B cell (primary cell): ENCODE measurements at regions not wholly inside any gene's neighbourhood (a gene's known extent, or its start where the extent isn't known, plus 50 kb on each side); places are given as distances from the start of the nearest gene placed in this dataset.

Experiments used
- ATAC-seq: fragments of 200-7000 bp; cut with Tn5 transposase; one replicate; pipeline ENCODE4 v1.10.0; 2021; ENCODE audit warnings: low read depth, mild to moderate bottlenecking, moderate number of reproducible peaks, moderate library complexity
- CTCF ChIA-PET: fragments of 350-600 bp; sonication (Branson Sonifier 250); formaldehyde crosslinking; loops from one replicate; lab custom pipeline; 2021; ENCODE audit warnings: antibody characterized with exemption, inconsistent platforms; lab: Charles Lee
- POLR2A ChIA-PET: fragments of 350-600 bp; sonication (Branson Sonifier 250); formaldehyde crosslinking; loops from one replicate; lab custom pipeline; 2021; ENCODE audit warnings: antibody characterized with exemption; lab: Charles Lee
- DNase-seq: peaks from one replicate; pipeline ENCODE4 v3.0.0; 2013
- H2AFZ ChIP-seq: 2 replicates; pipeline ENCODE4 v1.6.1; 2012; ENCODE audit warnings: mild to moderate bottlenecking, low read depth, low read length; ENCODE audit not compliant: insufficient read depth, poor library complexity, severe bottlenecking
- H3K27ac ChIP-seq, 2 donors: 1 replicate in 1 of 2; 2 replicates in 1 of 2; pipeline ENCODE4 v1.5.1; 2012 to 2013; ENCODE audit warnings: low read length in 2 of 2, mild to moderate bottlenecking in 2 of 2, moderate library complexity in 1 of 2
- H3K27me3 ChIP-seq, 4 experiments: fragments of 200-600 bp in 1 of 4; sonication (generic) in 1 of 4; replicated peaks in 1 of 4; 1 replicate in 2 of 4; 2 replicates in 2 of 4; pipeline versions ENCODE4 v1.6.1 to v1.7.0; 2013 to 2016; ENCODE audit warnings: low read length in 3 of 4, mild to moderate bottlenecking in 2 of 4, mixed read lengths in 1 of 4, moderate library complexity in 1 of 4; ENCODE audit not compliant: insufficient read depth in 4 of 4, control insufficient read depth in 3 of 4; ENCODE audit errors: control extremely low read depth in 1 of 4
- H3K36me3 ChIP-seq, 2 experiments: replicated peaks in 1 of 2; 1 replicate in 1 of 2; 2 replicates in 1 of 2; pipeline versions ENCODE4 v1.6.1 to v1.7.1; 2013; ENCODE audit warnings: low read length in 1 of 2; ENCODE audit not compliant: insufficient read depth in 2 of 2, control insufficient read depth in 1 of 2; ENCODE audit errors: control extremely low read depth in 1 of 2, extremely low read depth in 1 of 2
- H3K4me1 ChIP-seq, 2 donors: fragments of 200-600 bp in 1 of 2; sonication (generic) in 1 of 2; 1 replicate in 1 of 2; 2 replicates in 1 of 2; pipeline versions ENCODE4 v1.5.1 to v1.6.1; 2013 to 2017; ENCODE audit warnings: low read length in 2 of 2; ENCODE audit not compliant: control insufficient read depth in 2 of 2, insufficient read depth in 2 of 2
- H3K4me2 ChIP-seq: replicated peaks from 2 replicates; pipeline ENCODE3; 2012; ENCODE audit warnings: mild to moderate bottlenecking, low read depth, low read length; ENCODE audit not compliant: poor library complexity, severe bottlenecking
- H3K4me3 ChIP-seq, 5 experiments: fragments of 200-600 bp in 1 of 5; sonication (generic) in 1 of 5; 1 replicate in 3 of 5; 2 replicates in 2 of 5; pipeline versions ENCODE4 v1.5.1 to v1.7.0; 2011 to 2016; ENCODE audit warnings: low read length in 4 of 5, mild to moderate bottlenecking in 4 of 5, low read depth in 2 of 5, control low read depth in 1 of 5, moderate library complexity in 1 of 5; ENCODE audit not compliant: insufficient read depth in 1 of 5; ENCODE audit errors: control extremely low read depth in 1 of 5, extremely low read depth in 1 of 5
- H3K79me2 ChIP-seq: fragments of 200-600 bp; sonication (generic); one replicate; pipeline ENCODE4 v1.6.0; 2016; ENCODE audit warnings: low read length; ENCODE audit not compliant: control insufficient read depth, insufficient read depth
- H3K9ac ChIP-seq: fragments of 200-600 bp; sonication (generic); 2 replicates; pipeline ENCODE4 v1.6.1; 2017; ENCODE audit warnings: mild to moderate bottlenecking, low read length, moderate library complexity
- H3K9me3 ChIP-seq, 3 donors: one replicate each; pipeline versions ENCODE4 v1.6.1 to v1.7.1; 2013; ENCODE audit warnings: low read length in 2 of 3; ENCODE audit not compliant: control insufficient read depth in 2 of 3, insufficient read depth in 1 of 3; ENCODE audit errors: control extremely low read depth in 1 of 3
- H4K20me1 ChIP-seq: 2 replicates; pipeline ENCODE4 v1.6.0; 2012; ENCODE audit warnings: mild to moderate bottlenecking, low read length; ENCODE audit not compliant: insufficient read depth, control insufficient read depth, poor library complexity, severe bottlenecking
- H3K27ac Mint-ChIP-seq: one replicate; pipeline ENCODE4 v1.8.0; 2021; ENCODE audit warnings: mixed read lengths
- H3K27me3 Mint-ChIP-seq: one replicate; pipeline ENCODE4 v1.8.0; 2021; ENCODE audit warnings: mixed read lengths
- H3K4me1 Mint-ChIP-seq: one replicate; pipeline ENCODE4 v1.8.0; 2021; ENCODE audit warnings: mixed read lengths
- H3K4me3 Mint-ChIP-seq: one replicate; pipeline ENCODE4 v1.8.0; 2021; ENCODE audit warnings: mixed read lengths
- H3K9me3 Mint-ChIP-seq: one replicate; pipeline ENCODE4 v1.8.0; 2022; ENCODE audit warnings: mixed read lengths; ENCODE audit not compliant: insufficient read depth
- EZH2 ChIP-seq: IDR thresholded peaks from 2 replicates; pipeline ENCODE4 v1.6.1; 2012; ENCODE audit warnings: borderline replicate concordance, low read depth, mild to moderate bottlenecking, moderate library complexity, low read length; ENCODE audit not compliant: insufficient read depth, poor library complexity, severe bottlenecking
- WGBS: methylation state at CpG from one replicate; pipeline ENCODE4 v1.1.5; 2013; ENCODE audit warnings: missing lambda C conversion rate; ENCODE audit not compliant: insufficient coverage; 5-methylcytosine and 5-hydroxymethylcytosine counted together
- intact Hi-C: fragments of 100-400 bp; cut with micrococcal nuclease; formaldehyde crosslinking; loops from one replicate; pipeline ENCODE4 v1.10.0; 2022
- TF ChIP-seq, protein P1 (sequence below): fragments of 200-600 bp; IDR thresholded peaks from one replicate; pipeline ENCODE4 v1.8.0; 2022; ENCODE audit warnings: antibody characterized with exemption, mild to moderate bottlenecking

DNA sequence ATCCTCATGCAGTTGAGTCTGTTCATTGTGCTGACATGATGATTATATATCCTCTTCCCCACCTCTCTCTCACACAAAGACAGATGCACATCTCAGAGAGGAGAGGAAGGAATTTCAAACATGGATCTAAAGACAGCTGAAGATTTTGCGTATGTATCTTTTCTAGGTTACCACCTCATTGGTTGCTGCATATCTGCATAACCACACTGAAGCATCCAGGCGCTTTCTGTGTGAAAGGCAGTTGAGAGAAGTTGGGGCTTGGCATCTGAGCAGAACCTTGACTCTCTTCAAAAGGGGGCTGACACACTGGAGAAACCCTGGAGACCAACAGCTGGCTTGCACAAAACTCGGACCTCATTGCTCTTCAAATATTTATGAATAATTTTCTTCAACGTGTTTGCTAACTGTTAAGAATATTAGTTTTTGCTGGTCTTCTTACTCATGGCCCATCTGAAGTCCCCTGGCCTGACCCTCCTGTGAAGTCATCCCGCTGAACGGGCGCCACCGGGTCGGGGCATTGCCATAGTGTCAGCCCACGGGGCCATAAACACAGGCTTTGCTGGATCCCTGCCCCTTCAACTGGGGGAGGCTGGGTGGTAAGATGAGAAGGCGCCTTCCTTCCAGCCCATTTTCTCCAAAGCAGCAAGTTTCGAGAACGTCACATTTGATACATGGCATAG lies 593.2 kb upstream of the CLINT1 start:
- no peaks in the 10 kb centered on the region for H3K79me2 ChIP-seq
- H3K27ac ChIP-seq = no peak overlapping the region
- 100% methylated on average over 3 of the region's 13 CpGs for WGBS
- no peaks in the 10 kb centered on the region for H3K4me1 ChIP-seq
- ATAC-seq = no peak
- H3K27me3 ChIP-seq = no peaks in the 10 kb centered on the region
- Mint-ChIP-seq H3K4me3 (no peak overlapping the region), H3K27ac (no peak overlapping the region), H3K27me3 (no peaks in the 10 kb centered on the region), H3K9me3 (no peaks in the 10 kb centered on the region), H3K4me1 (no peaks in the 10 kb centered on the region)
- CTCF ChIA-PET = interaction anchor here (1.0 kb wide), 1 partner anchor 655 kb away, joined by 3 read pairs; no protein-coding TSS in a partner anchor
- POLR2A ChIA-PET = no interaction called here
- no peaks in the 10 kb centered on the region for H4K20me1 ChIP-seq
- intact Hi-C loops = no loop called here
- no peak overlapping the region for H3K9ac ChIP-seq
- DNase-seq = no peak
- H3K4me3 ChIP-seq = no peak overlapping the region
- TF ChIP-seq EZH2 = no peak
- TF ChIP-seq, protein P1, sequence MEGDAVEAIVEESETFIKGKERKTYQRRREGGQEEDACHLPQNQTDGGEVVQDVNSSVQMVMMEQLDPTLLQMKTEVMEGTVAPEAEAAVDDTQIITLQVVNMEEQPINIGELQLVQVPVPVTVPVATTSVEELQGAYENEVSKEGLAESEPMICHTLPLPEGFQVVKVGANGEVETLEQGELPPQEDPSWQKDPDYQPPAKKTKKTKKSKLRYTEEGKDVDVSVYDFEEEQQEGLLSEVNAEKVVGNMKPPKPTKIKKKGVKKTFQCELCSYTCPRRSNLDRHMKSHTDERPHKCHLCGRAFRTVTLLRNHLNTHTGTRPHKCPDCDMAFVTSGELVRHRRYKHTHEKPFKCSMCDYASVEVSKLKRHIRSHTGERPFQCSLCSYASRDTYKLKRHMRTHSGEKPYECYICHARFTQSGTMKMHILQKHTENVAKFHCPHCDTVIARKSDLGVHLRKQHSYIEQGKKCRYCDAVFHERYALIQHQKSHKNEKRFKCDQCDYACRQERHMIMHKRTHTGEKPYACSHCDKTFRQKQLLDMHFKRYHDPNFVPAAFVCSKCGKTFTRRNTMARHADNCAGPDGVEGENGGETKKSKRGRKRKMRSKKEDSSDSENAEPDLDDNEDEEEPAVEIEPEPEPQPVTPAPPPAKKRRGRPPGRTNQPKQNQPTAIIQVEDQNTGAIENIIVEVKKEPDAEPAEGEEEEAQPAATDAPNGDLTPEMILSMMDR = no peak
- H2AFZ ChIP-seq = no peak overlapping the region
- H3K9me3 ChIP-seq = no peaks in the 10 kb centered on the region
- no peak overlapping the region for H3K4me2 ChIP-seq
- no peaks in the 10 kb centered on the region for H3K36me3 ChIP-seq

DNA sequence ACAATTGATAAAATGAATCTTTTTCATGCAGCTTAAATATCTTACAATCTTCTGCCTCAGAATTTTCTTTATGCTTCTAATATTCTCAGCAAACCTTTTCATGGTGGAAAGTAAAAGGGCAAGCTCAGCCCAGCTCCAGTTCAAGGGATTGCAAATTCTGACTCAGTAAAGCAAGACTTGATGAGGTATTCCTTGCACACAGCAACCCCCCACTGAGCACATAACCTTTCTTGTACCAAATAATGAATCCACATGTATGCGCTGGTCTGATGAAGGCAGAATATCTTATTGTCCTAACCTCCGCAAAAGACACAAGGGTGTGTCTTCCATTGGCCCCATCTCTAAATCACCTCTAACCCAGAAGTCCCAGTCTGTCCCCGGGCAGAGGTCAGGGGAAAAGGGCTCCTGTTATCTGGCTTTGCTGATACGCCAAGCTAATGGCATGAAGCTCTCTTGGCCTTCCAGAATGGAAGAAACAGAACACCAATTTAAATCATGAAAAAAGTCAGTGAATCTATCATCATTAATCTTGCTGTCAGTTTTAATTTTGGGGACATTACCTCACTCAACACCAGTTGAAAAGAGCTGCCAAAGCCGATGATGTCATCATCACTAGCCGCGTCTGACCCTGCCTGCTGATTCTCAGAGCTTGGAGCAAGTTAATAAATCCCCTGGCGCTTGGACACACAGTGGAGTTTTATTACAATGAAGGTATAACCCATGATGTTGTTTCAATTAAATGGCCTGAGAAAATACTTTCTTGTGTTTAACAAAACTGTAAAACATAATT lies 592.5 kb upstream of the CLINT1 start:
- H3K4me3 Mint-ChIP-seq = no peak overlapping the region
- intact Hi-C loops = no loop called here
- DNase-seq = no peak
- H3K27me3 Mint-ChIP-seq = no peaks in the 10 kb centered on the region
- H3K9me3 Mint-ChIP-seq = no peaks in the 10 kb centered on the region
- Histone ChIP-seq H4K20me1 (no peaks in the 10 kb centered on the region), H3K9ac (no peak overlapping the region), H3K4me2 (no peak overlapping the region), H3K27me3 (no peaks in the 10 kb centered on the region), H3K36me3 (no peaks in the 10 kb centered on the region), H3K27ac (no peak overlapping the region), H3K79me2 (no peaks in the 10 kb centered on the region), H3K9me3 (peaks cover 0 to 7% (median 0%) of the 10 kb centered on the region in 3 donors), H3K4me1 (no peaks in the 10 kb centered on the region), H3K4me3 (no peak overlapping the region), H2AFZ (no peak overlapping the region)
- H3K4me1 Mint-ChIP-seq = no peaks in the 10 kb centered on the region
- TF ChIP-seq, protein P1 = no peak
- no peak for TF ChIP-seq EZH2
- POLR2A ChIA-PET = no interaction called here
- H3K27ac Mint-ChIP-seq = no peak overlapping the region
- CTCF ChIA-PET = no interaction called here
- 100% methylated on average over 3 of the region's 8 CpGs for WGBS
- ATAC-seq = no peak
